ENCODE measurements at regions not wholly inside any gene's neighbourhood (a gene's known extent, or its start where the extent isn't known, plus 50 kb on each side); places are given as distances from the start of the nearest gene placed in this dataset.

GRCh38 chr2:236445678-236446077 is 123.9 kb upstream of the ACKR3 start:
- Histone ChIP-seq H3K27ac (ENCODE audit: low read length) (no peak overlapping the region), H3K9me2 (ENCODE audit: insufficient read depth, low read length) (no peaks in the 10 kb centered on the region), H3K4me3 (ENCODE audit: low read length) (no peak overlapping the region), H3K4me2 (ENCODE audit: low read length) (no peak overlapping the region), H3K79me2 (replicated peaks; ENCODE audit: insufficient read depth, low read length) (no peaks in the 10 kb centered on the region), H2AFZ (ENCODE audit: low read depth, low read length) (no peak overlapping the region), H3K36me3 (ENCODE audit: insufficient read depth, low read length) (no peaks in the 10 kb centered on the region), H3K9me3 (ENCODE audit: low read length) (no peaks in the 10 kb centered on the region), H3K9ac (ENCODE audit: low read length) (no peak overlapping the region), H4K20me1 (ENCODE audit: insufficient read depth) (no peaks in the 10 kb centered on the region), H3K27me3 (ENCODE audit: insufficient read depth, low read depth, low read length) (no peaks in the 10 kb centered on the region), H3F3A (ENCODE audit: insufficient read depth, low read length, poor library complexity, severe bottlenecking) (no peaks in the 10 kb centered on the region)
- TF ChIP-seq EZH2 (IDR thresholded peaks at IDR 0.05; ENCODE audit: borderline replicate concordance, insufficient read depth, low read length, poor library complexity, severe bottlenecking) (no peak), RAD21 (conservative IDR thresholded peaks at IDR 0.05) (no peak), TAF1 (IDR thresholded peaks at IDR 0.05; ENCODE audit: low read depth) (no peak), POLR2AphosphoS5 (IDR thresholded peaks at IDR 0.05) (no peak), SMC3 (conservative IDR thresholded peaks at IDR 0.05; ENCODE audit: poor library complexity) (no peak), CTCF (IDR thresholded peaks at IDR 0.05; ENCODE audit: poor library complexity, severe bottlenecking) (no peak)

- H2AFZ ChIP-seq (ENCODE audit: low read depth, low read length) = no peak overlapping the region
- no peaks in the 10 kb centered on the region for H3K9me3 ChIP-seq (ENCODE audit: low read length)
- no peak overlapping the region for H3K27ac ChIP-seq (ENCODE audit: low read length)
- H4K20me1 ChIP-seq (ENCODE audit: insufficient read depth) = no peaks in the 10 kb centered on the region
- no peak overlapping the region for H3K4me3 ChIP-seq (ENCODE audit: low read length)
- no peaks in the 10 kb centered on the region for H3F3A ChIP-seq (ENCODE audit: insufficient read depth, low read length, poor library complexity, severe bottlenecking)
- H3K27me3 ChIP-seq (ENCODE audit: insufficient read depth, low read depth, low read length) = no peaks in the 10 kb centered on the region
- no peaks in the 10 kb centered on the region for H3K79me2 ChIP-seq (replicated peaks; ENCODE audit: insufficient read depth, low read length)
- H3K4me2 ChIP-seq (ENCODE audit: low read length) = no peak overlapping the region
- no peaks in the 10 kb centered on the region for H3K36me3 ChIP-seq (ENCODE audit: insufficient read depth, low read length)
- H3K9ac ChIP-seq (ENCODE audit: low read length) = no peak overlapping the region
- no peaks in the 10 kb centered on the region for H3K9me2 ChIP-seq (ENCODE audit: insufficient read depth, low read length)
- TF ChIP-seq EP300 (conservative IDR thresholded peaks at IDR 0.05; ENCODE audit: poor library complexity, severe bottlenecking) (no peak), REST (IDR thresholded peaks at IDR 0.05; ENCODE audit: borderline replicate concordance) (no peak), POLR2AphosphoS5 (IDR thresholded peaks at IDR 0.05) (no peak), SMC3 (conservative IDR thresholded peaks at IDR 0.05; ENCODE audit: poor library complexity) (no peak)
These were observed 123.1 kb upstream of the ACKR3 start for GRCh38 chr2:236446521-236446920.

- H3K9ac ChIP-seq (ENCODE audit: low read length) = no peak overlapping the region
These were observed 120.4 kb upstream of the ACKR3 start for GRCh38 chr2:236449167-236449761.

More at GRCh38 chr2:236449167-236449761, 120.4 kb upstream of the ACKR3 start:
- H3K27ac ChIP-seq (ENCODE audit: low read length) = no peak overlapping the region
- H3K36me3 ChIP-seq (ENCODE audit: insufficient read depth, low read length) = no peaks in the 10 kb centered on the region
- H3K4me3 ChIP-seq (ENCODE audit: low read length) = no peak overlapping the region
- H3F3A ChIP-seq (ENCODE audit: insufficient read depth, low read length, poor library complexity, severe bottlenecking) = no peaks in the 10 kb centered on the region
- H3K4me2 ChIP-seq (ENCODE audit: low read length) = no peak overlapping the region
- TF ChIP-seq TAF1 (IDR thresholded peaks at IDR 0.05; ENCODE audit: low read depth) = no peak
- no peak for TF ChIP-seq EP300 (conservative IDR thresholded peaks at IDR 0.05; ENCODE audit: poor library complexity, severe bottlenecking)
- no peak for TF ChIP-seq REST (IDR thresholded peaks at IDR 0.05; ENCODE audit: borderline replicate concordance)
- TF ChIP-seq EZH2 (IDR thresholded peaks at IDR 0.05; ENCODE audit: borderline replicate concordance, insufficient read depth, low read length, poor library complexity, severe bottlenecking) = no peak
- no peak for TF ChIP-seq MXI1 (conservative IDR thresholded peaks at IDR 0.05; ENCODE audit: poor library complexity, severe bottlenecking)
- TF ChIP-seq POLR2AphosphoS5 (IDR thresholded peaks at IDR 0.05) = no peak
- no peak for TF ChIP-seq CTCF (IDR thresholded peaks at IDR 0.05; ENCODE audit: poor library complexity, severe bottlenecking)
- no peak for TF ChIP-seq SMC3 (conservative IDR thresholded peaks at IDR 0.05; ENCODE audit: poor library complexity)
- TF ChIP-seq RAD21 (conservative IDR thresholded peaks at IDR 0.05) = no peak
- H3K27me3 ChIP-seq (ENCODE audit: insufficient read depth, low read depth, low read length) = no peaks in the 10 kb centered on the region
- H3K9me2 ChIP-seq (ENCODE audit: insufficient read depth, low read length) = no peaks in the 10 kb centered on the region
- no peaks in the 10 kb centered on the region for H3K9me3 ChIP-seq (ENCODE audit: low read length)
- H4K20me1 ChIP-seq (ENCODE audit: insufficient read depth) = no peaks in the 10 kb centered on the region
- H3K79me2 ChIP-seq (replicated peaks; ENCODE audit: insufficient read depth, low read length) = no peaks in the 10 kb centered on the region
- no peak overlapping the region for H2AFZ ChIP-seq (ENCODE audit: low read depth, low read length)

All from neural cell (in vitro differentiated cells).